GM19023 (cell line): ENCODE measurements at regions not wholly inside any gene's neighbourhood (a gene's known extent, or its start where the extent isn't known, plus 50 kb on each side); places are given as distances from the start of the nearest gene placed in this dataset.
"Not testable (repeated sequence)": the region's sequence is repeated elsewhere in the genome, so short reads cannot be mapped to it uniquely, and the experiment has no call there.

Source experiments
- ATAC-seq: cut with Tn5 transposase; IDR thresholded peaks from one replicate; pipeline ENCODE4 v1.9.1; 2021; ENCODE audit warnings: mild to moderate bottlenecking, moderate library complexity; ENCODE audit not compliant: unreplicated experiment

DNA sequence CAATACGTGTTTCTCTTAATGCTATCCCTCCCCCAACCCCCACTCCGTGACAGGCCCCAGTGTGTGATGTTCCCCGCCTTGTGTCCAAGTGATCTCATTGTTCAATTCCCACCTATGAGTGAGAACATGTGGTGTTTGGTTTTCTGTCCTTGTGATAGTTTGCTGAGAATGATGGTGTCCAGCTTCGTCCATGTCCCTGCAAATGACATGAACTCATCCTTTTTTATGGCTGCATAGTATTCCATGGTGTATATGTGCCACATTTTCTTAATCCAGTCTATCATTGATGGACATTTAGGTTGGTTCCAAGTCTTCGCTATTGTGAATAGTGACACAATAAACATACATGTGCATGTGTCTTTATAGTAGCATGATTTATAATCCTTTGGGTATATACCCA is 52.5 kb downstream of the KIAA0408 start:
- ATAC-seq = not testable (repeated sequence)

DNA sequence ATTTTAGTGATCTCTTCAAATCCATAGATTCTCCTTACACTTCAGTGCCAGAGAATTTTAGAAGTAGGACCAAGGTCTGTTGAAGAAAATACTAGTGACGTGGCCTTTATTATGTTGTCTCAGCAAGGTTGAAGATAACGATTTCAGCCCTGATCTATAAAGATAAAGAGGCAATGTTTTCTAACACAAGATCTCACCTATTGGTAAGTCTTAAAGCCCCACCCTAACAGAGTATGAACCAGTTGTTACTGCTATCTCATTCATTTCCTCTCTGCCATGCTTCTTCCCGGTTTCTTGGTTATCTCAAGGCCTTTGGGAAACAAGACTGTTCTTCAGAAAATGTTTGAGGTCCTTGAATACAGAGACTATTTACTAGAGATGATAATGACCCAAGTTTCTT is 53.1 kb downstream of the KIAA0408 start:
- no peak for ATAC-seq

GRCh38 chr6:127404594-127405178 is 54.5 kb downstream of the KIAA0408 start:
- ATAC-seq = no peak

GRCh38 chr6:127404133-127404532 is 55.1 kb downstream of the KIAA0408 start:
- ATAC-seq = peak; percentile 80

DNA sequence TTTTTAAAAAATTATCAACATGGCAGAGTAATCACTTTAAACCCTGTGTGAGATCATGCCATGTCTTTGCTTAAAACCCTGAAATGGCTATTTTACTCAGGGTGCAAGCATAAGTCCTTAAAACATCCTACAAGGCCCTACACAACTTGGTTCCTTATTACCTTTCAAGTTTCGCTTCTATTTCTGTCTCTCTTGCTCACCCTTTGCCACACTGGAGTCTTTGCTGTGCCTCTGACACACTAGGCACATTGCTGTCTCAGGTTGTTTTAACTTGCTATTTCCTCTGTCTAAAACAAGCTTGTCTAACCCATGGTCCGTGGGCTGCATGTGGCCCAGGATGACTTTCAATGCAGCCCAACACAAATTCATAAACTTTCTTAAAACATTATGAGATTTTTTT is 55.6 kb downstream of the KIAA0408 start:
- peak; percentile 77 for ATAC-seq

DNA sequence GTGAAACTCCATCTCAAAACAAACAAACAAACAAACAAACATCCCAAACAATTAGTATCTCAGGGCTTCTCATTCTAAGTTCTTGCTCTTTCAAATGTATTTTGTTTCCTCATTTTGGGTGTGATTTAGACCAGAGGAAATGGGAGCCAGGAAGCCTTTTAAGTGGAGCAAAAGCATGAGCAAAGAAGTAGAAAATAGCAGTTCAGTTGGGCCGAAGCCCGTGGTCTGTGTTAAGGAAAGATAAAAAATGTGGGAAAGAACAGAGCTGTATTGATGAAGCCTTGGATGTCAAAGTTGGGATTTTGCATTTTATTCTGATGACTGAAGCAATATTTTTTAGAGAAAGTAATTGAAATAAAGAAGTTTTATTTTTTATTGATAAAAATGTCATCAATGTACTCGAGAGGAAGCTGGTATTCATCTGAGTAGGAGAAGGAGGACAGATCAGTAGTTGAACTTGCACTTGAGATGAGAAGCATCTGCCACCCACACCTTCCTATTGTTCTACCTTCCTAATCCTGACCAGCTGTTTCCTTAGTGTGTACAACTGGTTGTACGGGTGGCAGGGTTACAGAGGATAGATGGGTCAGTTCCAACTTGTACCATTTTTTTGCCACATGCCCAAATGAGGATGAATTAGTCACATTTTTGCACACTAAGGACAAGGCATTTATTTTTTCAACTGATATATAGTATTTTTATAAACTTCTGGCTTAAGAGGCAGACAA is 56.1 kb downstream of the KIAA0408 start:
- peak; percentile 19 for ATAC-seq

DNA sequence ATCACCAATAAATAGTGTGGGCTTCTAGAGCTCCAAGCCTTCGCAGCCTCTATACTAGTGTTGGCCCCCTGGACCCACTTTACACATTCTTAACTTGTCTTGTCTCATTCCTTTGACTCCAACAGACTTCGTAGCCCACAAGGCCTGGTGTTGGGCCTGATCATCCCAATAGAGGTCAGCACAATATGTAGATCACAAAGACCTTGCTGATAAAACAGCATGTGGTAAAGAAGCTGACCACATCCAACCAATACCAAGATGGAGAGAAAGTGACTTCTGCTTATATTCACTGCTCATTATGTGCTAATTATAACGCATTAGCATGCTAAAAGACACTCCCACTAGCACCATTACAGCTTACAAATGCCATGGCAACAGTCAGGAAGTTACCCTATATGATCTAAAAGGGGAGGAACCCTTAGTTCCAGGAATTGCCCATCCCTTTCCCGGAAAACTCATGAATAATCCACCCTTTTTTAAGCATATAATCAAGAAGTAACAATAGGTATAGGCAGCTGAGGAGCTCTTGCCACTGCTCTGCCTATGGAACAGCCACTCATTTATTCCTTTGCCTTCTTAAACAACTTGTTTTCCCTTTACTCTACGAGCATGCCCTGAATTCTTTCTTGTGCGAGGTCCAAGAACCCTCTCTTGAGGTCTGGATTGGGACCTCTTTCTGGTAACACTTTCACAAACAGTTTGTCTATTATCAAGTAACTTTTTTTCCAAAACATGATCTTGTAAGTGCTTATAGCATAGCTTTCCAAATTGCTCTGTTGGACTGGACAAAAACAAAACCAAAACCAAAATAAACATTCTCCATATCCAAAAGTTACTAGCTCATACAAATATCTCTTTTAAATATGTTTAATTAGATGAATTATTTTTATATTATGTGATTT is 54.6 kb upstream of the ECHDC1 start:
- ATAC-seq = no peak

- ATAC-seq = not testable (repeated sequence)
These were observed 53.8 kb upstream of the ECHDC1 start for GRCh38 chr6:127397171-127397597.
